HG03045 (cell line): ENCODE measurements at regions not wholly inside any gene's neighbourhood (a gene's known extent, or its start where the extent isn't known, plus 50 kb on each side); places are given as distances from the start of the nearest gene placed in this dataset.

Experiments
- ATAC-seq: cut with Tn5 transposase; IDR thresholded peaks from one replicate; pipeline ENCODE4 v1.9.1; 2021; ENCODE audit warnings: mild to moderate bottlenecking, moderate library complexity; ENCODE audit not compliant: unreplicated experiment

DNA sequence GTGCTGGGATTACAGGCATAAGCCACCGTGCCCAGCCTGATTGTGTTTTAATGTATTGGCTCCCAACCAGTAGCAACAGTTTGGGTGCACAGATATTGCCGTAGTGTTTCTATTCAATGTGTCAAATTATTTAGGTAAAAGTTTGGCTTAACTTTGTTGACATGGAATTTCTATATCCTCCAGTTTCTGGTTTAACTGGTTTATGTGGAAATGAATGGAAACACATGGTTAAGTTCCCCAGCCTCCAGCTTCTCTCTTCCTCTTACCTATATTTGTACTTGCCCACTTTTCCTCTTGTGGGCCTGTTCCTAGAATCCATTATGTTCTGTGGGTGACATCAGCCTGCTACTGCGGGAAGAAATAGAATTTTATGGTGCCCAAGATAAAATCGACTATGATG is 53.9 kb upstream of the ESR1 start:
- no peak for ATAC-seq

DNA sequence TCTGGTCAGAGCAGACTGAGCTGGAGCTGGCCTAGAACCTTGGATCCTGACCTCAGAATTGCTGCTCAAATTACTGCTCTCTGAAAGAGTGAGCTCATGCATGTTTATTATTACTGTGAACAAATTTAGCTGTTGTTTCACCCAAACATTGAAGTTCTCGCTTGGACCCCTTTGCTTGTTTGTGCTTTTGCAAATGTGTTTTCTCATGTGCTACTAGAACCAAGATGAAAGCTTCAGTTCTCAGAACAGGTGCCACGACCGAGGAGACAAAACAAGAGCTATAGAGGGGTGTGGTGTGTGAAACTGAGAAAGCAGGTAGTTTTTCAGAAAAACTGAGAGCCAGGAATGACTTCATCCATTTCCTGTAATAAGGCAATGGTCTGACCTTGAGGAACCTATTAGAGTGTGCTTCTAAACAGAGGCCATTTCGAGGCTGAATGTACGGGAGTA is 50.0 kb upstream of the ESR1 start:
- peak; percentile 96 for ATAC-seq
